Upper lobe of left lung (tissue), 6 donors: ENCODE measurements at regions not wholly inside any gene's neighbourhood (a gene's known extent, or its start where the extent isn't known, plus 50 kb on each side); places are given as distances from the start of the nearest gene placed in this dataset.
A peak's percentile ranks its signal among the peaks of the same experiment; 100 is the strongest.

Experiments used
- ATAC-seq, 2 donors: fragments of 200-7000 bp; cut with Tn5 transposase; one replicate each; pipeline ENCODE4 v1.9.1; 2022; ENCODE audit warnings: mild to moderate bottlenecking in 2 of 2, moderate library complexity in 2 of 2; ENCODE audit not compliant: low FRiP score in 2 of 2
- DNase-seq, 2 donors: peaks; one replicate each; pipeline ENCODE4 v3.0.0-alpha.2; 2019 to 2020
- H3K27ac ChIP-seq, 4 donors: fragments of 200-600 bp; sonication (generic); one replicate each; pipeline ENCODE4 v1.5.1; 2016 to 2019
- H3K27me3 ChIP-seq, 4 donors: fragments of 200-600 bp; sonication (generic); one replicate each; pipeline ENCODE4 v1.5.1; 2017 to 2019
- H3K36me3 ChIP-seq, 4 donors: fragments of 200-600 bp; sonication (generic); one replicate each; pipeline ENCODE4 v1.5.1; 2016 to 2019
- H3K4me1 ChIP-seq, 4 donors: fragments of 200-600 bp; sonication (generic); one replicate each; pipeline ENCODE4 v1.5.1; 2018 to 2019
- H3K4me3 ChIP-seq, 4 donors: fragments of 200-600 bp; sonication (generic); one replicate each; pipeline ENCODE4 v1.5.1; 2017 to 2019; ENCODE audit warnings: mild to moderate bottlenecking in 2 of 4, moderate library complexity in 1 of 4
- H3K9me3 ChIP-seq, 4 donors: fragments of 200-600 bp; sonication (generic); one replicate each; pipeline ENCODE4 v1.5.1; 2018 to 2019
- EP300 ChIP-seq, 4 donors: sonication (generic); formaldehyde crosslinking; IDR thresholded peaks; one replicate each; pipeline ENCODE4 v1.5.1; 2017; ENCODE audit warnings: antibody characterized with exemption in 4 of 4, control low read depth in 2 of 4
- POLR2A ChIP-seq, 4 donors: fragments of 450-650 bp; IDR thresholded peaks; one replicate each; pipeline ENCODE4 v1.5.1; 2016 to 2017; ENCODE audit warnings: antibody characterized with exemption in 4 of 4, mild to moderate bottlenecking in 2 of 4
- POLR2AphosphoS5 ChIP-seq, 2 donors: sonication (generic); formaldehyde crosslinking; IDR thresholded peaks; one replicate each; pipeline ENCODE4 v1.5.1; 2017; ENCODE audit warnings: antibody characterized with exemption in 2 of 2
- WGBS, 2 donors: methylation state at CpG; one replicate each; pipeline ENCODE4 v1.1.5; 2017 to 2018; 5-methylcytosine and 5-hydroxymethylcytosine counted together
- TF ChIP-seq, protein P1 (sequence below), 6 experiments: fragments of 450-650 bp in 4 of 6; fragments of 200-600 bp in 2 of 6; sonication (generic) in 2 of 6; IDR thresholded peaks; one replicate each; pipeline ENCODE4 v1.5.1; 2016 to 2019; ENCODE audit warnings: antibody characterized with exemption in 6 of 6
- donor health status: DM: no; HTN: no; CAD: no; lungs with moderate emphysema.
- donor health status: DM: no; HTN: yes; CAD: no; lungs with severe emphysema.

DNA sequence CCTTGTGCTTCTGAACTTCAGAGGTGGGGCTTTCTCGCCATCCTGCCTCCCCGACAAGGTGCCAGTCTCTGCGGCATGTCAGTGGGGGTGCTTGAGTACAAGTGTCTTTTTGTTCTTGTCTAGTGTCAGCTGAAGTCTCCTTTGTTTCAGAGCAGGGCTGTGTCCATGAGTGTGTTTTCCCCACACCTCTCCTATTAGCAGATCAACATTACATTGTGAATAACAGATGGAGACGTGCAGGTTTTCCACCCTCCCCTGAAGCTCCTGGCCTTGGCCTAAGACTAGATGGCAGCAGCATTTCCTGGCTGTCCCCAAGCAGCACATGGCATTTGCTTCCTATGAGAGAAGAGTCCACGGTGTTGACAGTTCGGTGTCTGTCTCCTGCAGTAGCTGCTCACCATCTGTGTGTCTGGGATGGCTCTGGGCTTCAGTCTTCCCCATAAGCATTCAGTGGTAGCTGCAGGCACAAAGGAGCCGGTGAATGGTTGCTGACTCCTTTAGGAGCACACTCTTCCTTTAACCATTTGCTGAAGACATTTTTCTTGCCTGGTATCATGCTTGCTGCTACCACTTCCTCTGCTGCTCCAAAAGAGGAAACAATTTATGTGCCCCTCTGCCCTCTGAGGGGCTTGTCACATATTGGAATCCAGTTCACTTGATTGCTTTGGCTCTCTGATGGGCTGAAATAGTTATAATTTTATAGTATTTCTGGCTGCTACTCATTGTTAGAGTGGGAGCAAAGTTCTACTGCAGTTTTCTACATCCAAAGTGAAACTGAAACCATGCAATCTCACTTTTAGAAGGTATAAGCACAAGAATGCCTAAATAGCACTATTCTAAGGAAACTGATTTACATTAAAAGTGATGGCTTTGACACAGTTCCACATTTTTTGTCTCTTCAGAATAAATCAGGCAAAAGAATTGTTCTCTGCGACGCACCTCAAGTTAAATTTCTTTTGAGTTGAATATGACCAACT is 913.0 kb downstream of the C6orf118 start:
- WGBS, 2 donors: 76 to 80% methylated on average over 9 of the region's 9 CpGs
- DNase-seq: no peak

DNA sequence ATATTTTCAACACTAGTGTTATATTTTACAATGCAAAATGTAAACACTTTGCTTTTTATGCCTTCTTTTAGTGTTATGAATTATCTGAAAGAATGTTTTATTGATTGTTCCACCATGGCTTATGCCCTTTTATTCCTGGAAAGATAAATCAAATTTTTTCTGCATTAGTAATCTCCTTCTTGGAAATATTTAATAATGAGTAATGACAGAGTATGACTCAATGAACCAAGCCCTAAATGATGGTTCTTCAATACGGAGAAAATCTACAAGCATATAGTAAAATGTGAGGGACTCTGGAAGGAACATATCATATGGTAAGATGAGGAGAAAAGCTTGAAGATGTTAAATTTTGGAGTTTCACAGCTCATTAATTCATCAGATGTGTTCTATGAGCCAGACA is 929.6 kb downstream of the C6orf118 start:
- no peak for DNase-seq
- H3K4me3 ChIP-seq: no peak overlapping the region
- WGBS, 2 donors: 63 to 94% methylated on average over 1 of the region's 1 CpG

More for the DNA sequence above, 913.0 kb downstream of the C6orf118 start:
- TF ChIP-seq EP300 (IDR thresholded peaks at IDR 0.05) (no peak), POLR2A (IDR thresholded peaks at IDR 0.05) (no peak), POLR2AphosphoS5 (IDR thresholded peaks at IDR 0.05) (no peak)
- TF ChIP-seq, protein P1, sequence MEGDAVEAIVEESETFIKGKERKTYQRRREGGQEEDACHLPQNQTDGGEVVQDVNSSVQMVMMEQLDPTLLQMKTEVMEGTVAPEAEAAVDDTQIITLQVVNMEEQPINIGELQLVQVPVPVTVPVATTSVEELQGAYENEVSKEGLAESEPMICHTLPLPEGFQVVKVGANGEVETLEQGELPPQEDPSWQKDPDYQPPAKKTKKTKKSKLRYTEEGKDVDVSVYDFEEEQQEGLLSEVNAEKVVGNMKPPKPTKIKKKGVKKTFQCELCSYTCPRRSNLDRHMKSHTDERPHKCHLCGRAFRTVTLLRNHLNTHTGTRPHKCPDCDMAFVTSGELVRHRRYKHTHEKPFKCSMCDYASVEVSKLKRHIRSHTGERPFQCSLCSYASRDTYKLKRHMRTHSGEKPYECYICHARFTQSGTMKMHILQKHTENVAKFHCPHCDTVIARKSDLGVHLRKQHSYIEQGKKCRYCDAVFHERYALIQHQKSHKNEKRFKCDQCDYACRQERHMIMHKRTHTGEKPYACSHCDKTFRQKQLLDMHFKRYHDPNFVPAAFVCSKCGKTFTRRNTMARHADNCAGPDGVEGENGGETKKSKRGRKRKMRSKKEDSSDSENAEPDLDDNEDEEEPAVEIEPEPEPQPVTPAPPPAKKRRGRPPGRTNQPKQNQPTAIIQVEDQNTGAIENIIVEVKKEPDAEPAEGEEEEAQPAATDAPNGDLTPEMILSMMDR (IDR thresholded peaks at IDR 0.05): no peak
- Histone ChIP-seq H3K27me3 (no peaks in the 10 kb centered on the region), H3K9me3 (no peaks in the 10 kb centered on the region), H3K4me1 (peaks cover 0 to 8% (median 0%) of the 10 kb centered on the region in 4 donors), H3K4me3 (peak overlapping the region in 3 of 4 donors; percentile 16 to 27 (median 16)), H3K36me3 (no peaks in the 10 kb centered on the region), H3K27ac (no peak overlapping the region)
- no peak for ATAC-seq

DNA sequence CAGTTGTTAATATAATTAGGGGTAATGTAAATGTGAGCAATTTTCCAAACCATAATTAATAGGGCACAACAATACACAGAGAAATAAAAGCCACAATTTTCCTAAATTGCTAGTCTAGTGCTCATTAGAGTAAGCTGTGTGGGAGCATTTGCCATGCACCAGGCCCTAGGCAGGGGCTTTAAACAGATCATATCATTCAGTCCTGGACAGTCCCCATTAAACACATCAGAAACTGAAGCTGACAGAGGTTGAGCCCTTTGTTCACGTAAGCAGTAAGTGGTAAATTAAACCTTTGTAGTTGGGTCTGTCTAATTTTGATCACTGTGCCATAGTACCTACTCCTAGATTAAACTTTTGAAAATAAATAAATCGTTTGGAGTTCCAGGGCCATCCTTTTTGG is 931.1 kb downstream of the C6orf118 start:
- DNase-seq (no peak), ATAC-seq (no peak)
- no peak for TF ChIP-seq POLR2A (IDR thresholded peaks at IDR 0.05)
- no peak for TF ChIP-seq POLR2AphosphoS5 (IDR thresholded peaks at IDR 0.05)
- TF ChIP-seq, protein P1 (IDR thresholded peaks at IDR 0.05): no peak
- no peak for TF ChIP-seq EP300 (IDR thresholded peaks at IDR 0.05)
- Histone ChIP-seq H3K9me3 (no peaks in the 10 kb centered on the region), H3K27me3 (no peaks in the 10 kb centered on the region), H3K27ac (no peak overlapping the region), H3K4me1 (no peaks in the 10 kb centered on the region), H3K36me3 (no peaks in the 10 kb centered on the region), H3K4me3 (no peak overlapping the region)
- WGBS, 2 donors: 68 to 76% methylated on average over 2 of the region's 2 CpGs

More for the DNA sequence above, 929.6 kb downstream of the C6orf118 start:
- ATAC-seq: no peak
- H3K36me3 ChIP-seq: no peaks in the 10 kb centered on the region
- TF ChIP-seq POLR2A (IDR thresholded peaks at IDR 0.05): no peak
- no peak for TF ChIP-seq POLR2AphosphoS5 (IDR thresholded peaks at IDR 0.05)
- TF ChIP-seq, protein P1 (IDR thresholded peaks at IDR 0.05): no peak
- no peak for TF ChIP-seq EP300 (IDR thresholded peaks at IDR 0.05)
- H3K4me1 ChIP-seq: no peaks in the 10 kb centered on the region
- H3K9me3 ChIP-seq: no peaks in the 10 kb centered on the region
- H3K27me3 ChIP-seq: no peaks in the 10 kb centered on the region
- no peak overlapping the region for H3K27ac ChIP-seq

DNA sequence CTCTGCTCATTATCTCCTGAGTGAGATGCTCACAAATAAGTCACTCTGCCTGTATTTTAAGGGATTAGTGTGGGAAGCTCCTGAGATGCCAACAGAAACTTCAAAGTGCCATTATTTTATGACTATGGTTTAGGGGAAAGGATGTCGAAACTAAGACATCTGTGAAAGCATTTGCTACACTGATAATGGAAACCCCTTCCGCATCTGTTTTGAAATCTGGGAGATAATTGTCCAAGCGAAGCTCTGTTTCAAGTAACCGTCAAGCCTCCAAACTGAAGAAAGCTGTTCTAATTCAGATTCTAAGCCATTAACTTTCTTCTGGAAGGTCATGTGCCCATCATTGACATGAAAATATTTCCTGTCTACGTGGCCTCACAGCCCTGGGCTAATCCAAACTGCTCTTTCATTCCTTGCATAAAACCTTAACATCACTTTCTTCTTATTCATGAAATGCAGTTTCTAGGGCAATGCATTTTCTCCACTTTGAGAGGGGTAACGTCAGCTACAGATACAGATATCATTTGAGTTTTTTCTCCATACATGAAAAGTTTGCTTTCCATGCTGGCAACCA is 932.0 kb downstream of the C6orf118 start:
- TF ChIP-seq POLR2A (IDR thresholded peaks at IDR 0.05): no peak
- no peak for TF ChIP-seq EP300 (IDR thresholded peaks at IDR 0.05)
- TF ChIP-seq, protein P1 (IDR thresholded peaks at IDR 0.05): no peak
- no peak for TF ChIP-seq POLR2AphosphoS5 (IDR thresholded peaks at IDR 0.05)
- Histone ChIP-seq H3K27ac (no peak overlapping the region), H3K36me3 (no peaks in the 10 kb centered on the region), H3K9me3 (no peaks in the 10 kb centered on the region), H3K4me3 (no peak overlapping the region), H3K4me1 (no peaks in the 10 kb centered on the region), H3K27me3 (no peaks in the 10 kb centered on the region)
- no peak for DNase-seq
- no peak for ATAC-seq
- WGBS, 2 donors: 82 to 83% methylated on average over 6 of the region's 6 CpGs
